SK-N-SH treated with all-trans-retinoic acid at 6 μM for 48 hours (cell line): ENCODE measurements at regions not wholly inside any gene's neighbourhood (a gene's known extent, or its start where the extent isn't known, plus 50 kb on each side); places are given as distances from the start of the nearest gene placed in this dataset.

Experiments
- CREB5 ChIP-seq: fragments of 250-450 bp; sonication (Bioruptor Pico); IDR thresholded peaks from 2 replicates; pipeline ENCODE4 v1.5.1; 2020; ENCODE audit warnings: low read depth, mild to moderate bottlenecking, moderate library complexity
- ESRRG ChIP-seq: fragments of 250-450 bp; sonication (Bioruptor Pico); IDR thresholded peaks from 2 replicates; pipeline ENCODE4 v1.6.1; 2021; ENCODE audit warnings: mild to moderate bottlenecking
- GLIS3 ChIP-seq: fragments of 250-450 bp; sonication (Bioruptor Pico); IDR thresholded peaks from 2 replicates; pipeline ENCODE4 v1.5.0; 2020; ENCODE audit warnings: mild to moderate bottlenecking, moderate library complexity
- OSR1 ChIP-seq: fragments of 250-450 bp; sonication (Bioruptor Pico); IDR thresholded peaks from 2 replicates; pipeline ENCODE4 v1.8.0; 2022; ENCODE audit warnings: moderate library complexity, mild to moderate bottlenecking, inconsistent platforms
- PATZ1 ChIP-seq: fragments of 250-450 bp; sonication (Bioruptor Pico); IDR thresholded peaks from 2 replicates; pipeline ENCODE4 v1.8.0; 2020; ENCODE audit warnings: mild to moderate bottlenecking, moderate library complexity, borderline replicate concordance
- POU6F1 ChIP-seq: fragments of 250-450 bp; sonication (Bioruptor Pico); IDR thresholded peaks from 2 replicates; pipeline ENCODE4 v1.8.0; 2021; ENCODE audit warnings: low read depth, mild to moderate bottlenecking, moderate library complexity, borderline replicate concordance
- RARB ChIP-seq: fragments of 250-450 bp; sonication (Bioruptor Pico); IDR thresholded peaks from 2 replicates; pipeline ENCODE4 v1.8.0; 2021; ENCODE audit warnings: mild to moderate bottlenecking, moderate library complexity
- TCF4 ChIP-seq: fragments of 250-450 bp; sonication (Bioruptor Pico); IDR thresholded peaks from 2 replicates; pipeline ENCODE4 v1.8.0; 2021; ENCODE audit warnings: mild to moderate bottlenecking, moderate library complexity, borderline replicate concordance
- TOX ChIP-seq: fragments of 250-450 bp; sonication (Bioruptor Pico); IDR thresholded peaks from 2 replicates; pipeline ENCODE4 v1.8.0; 2021; ENCODE audit warnings: mild to moderate bottlenecking, moderate library complexity, borderline replicate concordance
- TSHZ2 ChIP-seq: fragments of 250-450 bp; sonication (Bioruptor Pico); IDR thresholded peaks from 2 replicates; pipeline ENCODE4 v1.5.0; 2020; ENCODE audit warnings: mild to moderate bottlenecking, moderate library complexity
- ZFP30 ChIP-seq: fragments of 450-650 bp; formaldehyde crosslinking; IDR thresholded peaks from 2 replicates; pipeline ENCODE4 v1.5.0; 2022; ENCODE audit warnings: mild to moderate bottlenecking, moderate library complexity
- ZNF565 ChIP-seq: fragments of 450-650 bp; formaldehyde crosslinking; conservative IDR thresholded peaks from 2 replicates; pipeline ENCODE4 v1.5.0; 2020; ENCODE audit warnings: low read depth, mild to moderate bottlenecking, moderate library complexity
- ZNF8 ChIP-seq: fragments of 450-650 bp; formaldehyde crosslinking; IDR thresholded peaks from 2 replicates; pipeline ENCODE4 v1.5.0; 2020; ENCODE audit warnings: mild to moderate bottlenecking, moderate library complexity

- TF ChIP-seq ZNF8 (CRISPR knock-in tag) (no peak), PATZ1 (CRISPR knock-in tag) (no peak), RARB (CRISPR knock-in tag) (no peak), GLIS3 (CRISPR knock-in tag) (no peak), OSR1 (CRISPR knock-in tag) (no peak), ZNF565 (CRISPR knock-in tag) (no peak), ESRRG (no peak), ZFP30 (CRISPR knock-in tag) (no peak), CREB5 (CRISPR knock-in tag) (no peak), TCF4 (no peak), TSHZ2 (CRISPR knock-in tag) (no peak), POU6F1 (CRISPR knock-in tag) (no peak), TOX (no peak)
Observed at GRCh38 chr13:53545340-53545941, 516.8 kb downstream of the OLFM4 start.
